Parathyroid adenoma (tissue), 2 donors: ENCODE measurements at regions not wholly inside any gene's neighbourhood (a gene's known extent, or its start where the extent isn't known, plus 50 kb on each side); places are given as distances from the start of the nearest gene placed in this dataset.
"Not testable (repeated sequence)": the region's sequence is repeated elsewhere in the genome, so short reads cannot be mapped to it uniquely, and the experiment has no call there.

Source experiments
- H2AFZ ChIP-seq: fragments of 300-600 bp; sonication (generic); one replicate; pipeline ENCODE4 v1.7.0; 2017; ENCODE audit warnings: antibody characterized with exemption, mild to moderate bottlenecking
- H3K27ac ChIP-seq: fragments of 300-600 bp; sonication (generic); one replicate; pipeline ENCODE4 v1.7.0; 2017
- H3K27me3 ChIP-seq: fragments of 300-600 bp; sonication (generic); one replicate; pipeline ENCODE4 v1.7.0; 2017; ENCODE audit warnings: low read length; ENCODE audit not compliant: control insufficient read depth, insufficient read depth
- H3K36me3 ChIP-seq: fragments of 300-600 bp; sonication (generic); one replicate; pipeline ENCODE4 v1.7.0; 2017; ENCODE audit warnings: low read length; ENCODE audit not compliant: control insufficient read depth, insufficient read depth
- H3K4me1 ChIP-seq: fragments of 300-600 bp; sonication (generic); one replicate; pipeline ENCODE4 v1.7.0; 2017; ENCODE audit warnings: control low read depth
- H3K4me2 ChIP-seq: fragments of 300-600 bp; sonication (generic); one replicate; pipeline ENCODE4 v1.7.0; 2017; ENCODE audit warnings: low read length
- H3K4me3 ChIP-seq: fragments of 300-600 bp; sonication (generic); one replicate; pipeline ENCODE4 v1.7.0; 2017; ENCODE audit warnings: low read depth, low read length
- H3K79me2 ChIP-seq: fragments of 300-600 bp; sonication (generic); one replicate; pipeline ENCODE4 v1.7.0; 2017; ENCODE audit warnings: control low read depth
- H3K9ac ChIP-seq: fragments of 300-600 bp; sonication (generic); one replicate; pipeline ENCODE4 v1.7.0; 2017; ENCODE audit warnings: mild to moderate bottlenecking
- H3K9me3 ChIP-seq: fragments of 300-600 bp; sonication (generic); one replicate; pipeline ENCODE4 v1.7.0; 2017; ENCODE audit warnings: low read length; ENCODE audit not compliant: control insufficient read depth
- CTCF ChIP-seq: fragments of 300-600 bp; sonication (generic); IDR thresholded peaks from one replicate; pipeline ENCODE4 v1.7.0; 2017; ENCODE audit warnings: antibody characterized with exemption, mild to moderate bottlenecking
- donor health status: primary hyperparathyroidism.

GRCh38 chr5:124909734-124910133 lies 163.3 kb upstream of the ZNF608 start:
- H3K9ac ChIP-seq: no peak overlapping the region
- H3K9me3 ChIP-seq: no peaks in the 10 kb centered on the region
- H2AFZ ChIP-seq: no peak overlapping the region
- H3K27me3 ChIP-seq: no peaks in the 10 kb centered on the region
- H3K27ac ChIP-seq: no peak overlapping the region
- no peaks in the 10 kb centered on the region for H3K79me2 ChIP-seq
- peaks cover 8% of the 10 kb centered on the region for H3K4me1 ChIP-seq
- H3K36me3 ChIP-seq: no peaks in the 10 kb centered on the region
- H3K4me2 ChIP-seq: no peak overlapping the region
- TF ChIP-seq CTCF: no peak
- H3K4me3 ChIP-seq: no peak overlapping the region

GRCh38 chr5:124910354-124911016 lies 164.0 kb upstream of the ZNF608 start:
- Histone ChIP-seq H3K27ac (no peak overlapping the region), H3K79me2 (no peaks in the 10 kb centered on the region), H3K27me3 (no peaks in the 10 kb centered on the region), H3K36me3 (no peaks in the 10 kb centered on the region), H3K9me3 (no peaks in the 10 kb centered on the region), H2AFZ (no peak overlapping the region), H3K9ac (no peak overlapping the region), H3K4me1 (peaks cover 8% of the 10 kb centered on the region), H3K4me2 (no peak overlapping the region), H3K4me3 (no peak overlapping the region)
- TF ChIP-seq CTCF: no peak

- H2AFZ ChIP-seq: no peak overlapping the region
- H3K27me3 ChIP-seq: no peaks in the 10 kb centered on the region
- TF ChIP-seq CTCF: no peak
- H3K4me2 ChIP-seq: no peak overlapping the region
- H3K9me3 ChIP-seq: no peaks in the 10 kb centered on the region
- H3K4me1 ChIP-seq: no peaks in the 10 kb centered on the region
- H3K36me3 ChIP-seq: no peaks in the 10 kb centered on the region
- no peak overlapping the region for H3K4me3 ChIP-seq
- H3K9ac ChIP-seq: no peak overlapping the region
- H3K79me2 ChIP-seq: no peaks in the 10 kb centered on the region
- no peak overlapping the region for H3K27ac ChIP-seq
Measured at GRCh38 chr5:124912638-124913328, 166.3 kb upstream of the ZNF608 start.

GRCh38 chr5:124913329-124913653 lies 166.9 kb upstream of the ZNF608 start:
- H3K4me2 ChIP-seq: no peak overlapping the region
- H3K9me3 ChIP-seq: no peaks in the 10 kb centered on the region
- no peaks in the 10 kb centered on the region for H3K79me2 ChIP-seq
- TF ChIP-seq CTCF: no peak
- H3K4me1 ChIP-seq: no peaks in the 10 kb centered on the region
- no peaks in the 10 kb centered on the region for H3K27me3 ChIP-seq
- no peak overlapping the region for H3K4me3 ChIP-seq
- no peak overlapping the region for H2AFZ ChIP-seq
- no peaks in the 10 kb centered on the region for H3K36me3 ChIP-seq
- H3K27ac ChIP-seq: no peak overlapping the region
- H3K9ac ChIP-seq: no peak overlapping the region

GRCh38 chr5:124916313-124916712 lies 169.9 kb upstream of the ZNF608 start:
- H3K4me3 ChIP-seq, H3K27me3 ChIP-seq: not testable (repeated sequence)

More at GRCh38 chr5:124916313-124916712, 169.9 kb upstream of the ZNF608 start:
- not testable (repeated sequence) for H3K36me3 ChIP-seq, H2AFZ ChIP-seq, H3K9ac ChIP-seq, H3K4me1 ChIP-seq, H3K9me3 ChIP-seq, H3K27ac ChIP-seq, H3K4me2 ChIP-seq, H3K79me2 ChIP-seq
